GM19023 (cell line): ENCODE measurements at regions not wholly inside any gene's neighbourhood (a gene's known extent, or its start where the extent isn't known, plus 50 kb on each side); places are given as distances from the start of the nearest gene placed in this dataset.

Experiments used
- ATAC-seq: cut with Tn5 transposase; IDR thresholded peaks from one replicate; pipeline ENCODE4 v1.9.1; 2021; ENCODE audit warnings: mild to moderate bottlenecking, moderate library complexity; ENCODE audit not compliant: unreplicated experiment

- ATAC-seq, result no peak
Observed at GRCh38 chr3:193844472-193844871, 251.5 kb downstream of the OPA1 start.

GRCh38 chr3:193845144-193845543, 252.1 kb downstream of the OPA1 start:
- no peak for ATAC-seq

- no peak for ATAC-seq
Observed at GRCh38 chr3:193846569-193846968, 253.6 kb downstream of the OPA1 start.

GRCh38 chr3:193847402-193847801, 254.4 kb downstream of the OPA1 start:
- no peak for ATAC-seq

GRCh38 chr3:193848547-193848946, 255.5 kb downstream of the OPA1 start:
- ATAC-seq, result no peak

- ATAC-seq, result no peak
Observed at GRCh38 chr3:193850084-193850619, 257.1 kb downstream of the OPA1 start.

GRCh38 chr3:193851428-193851847, 258.4 kb downstream of the OPA1 start:
- ATAC-seq, result no peak

- ATAC-seq, result no peak
Observed at GRCh38 chr3:193851941-193852674, 259.1 kb downstream of the OPA1 start.

GRCh38 chr3:193852901-193853300, 259.9 kb downstream of the OPA1 start:
- ATAC-seq, result no peak

GRCh38 chr3:193853511-193854219, 260.7 kb downstream of the OPA1 start:
- ATAC-seq, result no peak

- no peak for ATAC-seq
Observed at GRCh38 chr3:193857996-193858395, 265.0 kb downstream of the OPA1 start.

GRCh38 chr3:193859195-193859594, 266.2 kb downstream of the OPA1 start:
- ATAC-seq, result no peak

- ATAC-seq, result no peak
Observed at GRCh38 chr3:193861012-193861411, 268.0 kb downstream of the OPA1 start.

- no peak for ATAC-seq
Observed at GRCh38 chr3:193862843-193863242, 269.8 kb downstream of the OPA1 start.

GRCh38 chr3:193863657-193864357, 270.8 kb downstream of the OPA1 start:
- no peak for ATAC-seq

GRCh38 chr3:193865339-193865738, 270.6 kb upstream of the HES1 start:
- ATAC-seq, result peak; percentile 87

GRCh38 chr3:193865896-193866480, 270.0 kb upstream of the HES1 start:
- no peak for ATAC-seq

GRCh38 chr3:193868590-193868989, 267.4 kb upstream of the HES1 start:
- no peak for ATAC-seq

- ATAC-seq, result no peak
Observed at GRCh38 chr3:193869221-193870201, 266.4 kb upstream of the HES1 start.
